Neuronal stem cell (in vitro differentiated cells): ENCODE measurements at regions not wholly inside any gene's neighbourhood (a gene's known extent, or its start where the extent isn't known, plus 50 kb on each side); places are given as distances from the start of the nearest gene placed in this dataset.

Experiments
- DNase-seq: peaks from one replicate; pipeline ENCODE4 v3.0.0-alpha.2; 2013; ENCODE audit warnings: low spot score
- H2AFZ ChIP-seq: one replicate; pipeline ENCODE4 v1.6.1; 2013; ENCODE audit warnings: mild to moderate bottlenecking, low read length, inconsistent platforms
- H2AK5ac ChIP-seq: 2 replicates; pipeline ENCODE4 v1.6.1; 2013; ENCODE audit warnings: low read depth, mild to moderate bottlenecking, inconsistent platforms, low read length, moderate library complexity, mixed read lengths
- H2BK120ac ChIP-seq: 2 replicates; pipeline ENCODE4 v1.6.1; 2013; ENCODE audit warnings: low read depth, mild to moderate bottlenecking, inconsistent platforms, low read length, moderate library complexity, mixed read lengths
- H2BK12ac ChIP-seq: one replicate; pipeline ENCODE4 v1.6.1; 2013; ENCODE audit warnings: low read length, inconsistent platforms
- H2BK15ac ChIP-seq: 2 replicates; pipeline ENCODE4 v1.6.1; 2013; ENCODE audit warnings: mild to moderate bottlenecking, low read length, inconsistent platforms, mixed read lengths
- H2BK5ac ChIP-seq: one replicate; pipeline ENCODE4 v1.6.1; 2013; ENCODE audit warnings: inconsistent platforms, mild to moderate bottlenecking, low read length, moderate library complexity
- H3K14ac ChIP-seq: one replicate; pipeline ENCODE4 v1.6.1; 2013; ENCODE audit warnings: low read length, inconsistent platforms
- H3K18ac ChIP-seq: 2 replicates; pipeline ENCODE4 v1.6.1; 2013; ENCODE audit warnings: low read length, inconsistent platforms
- H3K23ac ChIP-seq: 2 replicates; pipeline ENCODE4 v1.6.1; 2013; ENCODE audit warnings: low read depth, mild to moderate bottlenecking, mixed read lengths, low read length, inconsistent platforms; ENCODE audit not compliant: poor library complexity
- H3K27ac ChIP-seq: replicated peaks from 3 replicates; pipeline ENCODE4 v1.5.1; 2013; ENCODE audit warnings: low read length, inconsistent platforms
- H3K27me3 ChIP-seq, 3 experiments: 2 replicates each; pipeline ENCODE4 v1.6.1; 2013; ENCODE audit warnings: low read length in 3 of 3, mild to moderate bottlenecking in 2 of 3, inconsistent platforms in 1 of 3, low read depth in 1 of 3, mixed read lengths in 1 of 3, moderate library complexity in 1 of 3; ENCODE audit not compliant: control insufficient read depth in 3 of 3, insufficient read depth in 3 of 3
- H3K36me3 ChIP-seq, 2 donors: replicated peaks in 1 of 2; 2 replicates each; pipeline ENCODE4 v1.6.1; 2013; ENCODE audit warnings: low read length in 2 of 2; ENCODE audit not compliant: control insufficient read depth in 2 of 2, insufficient read depth in 2 of 2
- H3K4ac ChIP-seq: 2 replicates; pipeline ENCODE4 v1.6.1; 2013; ENCODE audit warnings: inconsistent platforms, mild to moderate bottlenecking, low read length, moderate library complexity
- H3K4me1 ChIP-seq, 2 donors: 1 replicate in 1 of 2; 2 replicates in 1 of 2; pipeline ENCODE4 v1.6.1; 2013; ENCODE audit warnings: low read length in 2 of 2, low read depth in 1 of 2; ENCODE audit not compliant: control insufficient read depth in 2 of 2, insufficient read depth in 1 of 2
- H3K4me2 ChIP-seq: one replicate; pipeline ENCODE4 v1.6.1; 2013; ENCODE audit warnings: mild to moderate bottlenecking, low read length, inconsistent platforms; ENCODE audit not compliant: insufficient read depth, poor library complexity, severe bottlenecking
- H3K4me3 ChIP-seq, 2 donors: 2 replicates each; pipeline ENCODE4 v1.5.1; 2013; ENCODE audit warnings: low read length in 2 of 2, mild to moderate bottlenecking in 2 of 2, inconsistent platforms in 1 of 2, moderate library complexity in 1 of 2
- H3K79me1 ChIP-seq: one replicate; pipeline ENCODE4 v1.6.1; 2013; ENCODE audit warnings: low read depth, mild to moderate bottlenecking, inconsistent platforms, low read length, moderate library complexity
- H3K9ac ChIP-seq: one replicate; pipeline ENCODE4 v1.6.1; 2013; ENCODE audit warnings: mild to moderate bottlenecking, low read depth, low read length, inconsistent platforms; ENCODE audit not compliant: poor library complexity
- H3K9me3 ChIP-seq, 2 donors: replicated peaks in 1 of 2; 2 replicates each; pipeline versions ENCODE3 to v1.6.1; 2013; ENCODE audit warnings: low read length in 2 of 2, mild to moderate bottlenecking in 2 of 2, inconsistent platforms in 1 of 2, low read depth in 1 of 2, mixed read lengths in 1 of 2, moderate library complexity in 1 of 2; ENCODE audit not compliant: control insufficient read depth in 2 of 2, insufficient read depth in 1 of 2
- H4K8ac ChIP-seq: one replicate; pipeline ENCODE4 v1.6.1; 2013; ENCODE audit warnings: low read depth, mild to moderate bottlenecking, inconsistent platforms, low read length, moderate library complexity
- H4K91ac ChIP-seq: one replicate; pipeline ENCODE4 v1.6.1; 2013; ENCODE audit warnings: low read length, low read depth, mild to moderate bottlenecking, inconsistent platforms; ENCODE audit not compliant: poor library complexity
- WGBS, 2 donors: extraction: QIAGEN DNeasy Blood & Tissue Kit; methylation state at CpG; one replicate each; pipeline ENCODE4 v1.1.7; 2013; ENCODE audit warnings: missing lambda C conversion rate in 2 of 2, mixed read lengths in 1 of 2; ENCODE audit not compliant: insufficient read length in 2 of 2, insufficient replicate concordance in 1 of 2; ENCODE audit errors: extremely low coverage in 2 of 2; 5-methylcytosine and 5-hydroxymethylcytosine counted together

GRCh38 chr9:4381744-4382143, 81.9 kb upstream of the GLIS3 start:
- H2AFZ ChIP-seq: no peak overlapping the region
- no peaks in the 10 kb centered on the region for H3K79me1 ChIP-seq
- H4K8ac ChIP-seq: no peak overlapping the region
- no peak overlapping the region for H4K91ac ChIP-seq
- H2BK15ac ChIP-seq: no peak overlapping the region
- no peak overlapping the region for H2BK12ac ChIP-seq
- no peak overlapping the region for H3K4me2 ChIP-seq
- no peak overlapping the region for H3K27ac ChIP-seq
- H3K4me1 ChIP-seq: no peaks in the 10 kb centered on the region
- no peak overlapping the region for H3K4me3 ChIP-seq
- no CpG with 5 or more reads among the region's 4 CpGs for WGBS, 2 donors
- no peak overlapping the region for H3K18ac ChIP-seq
- no peak for DNase-seq
- no peak overlapping the region for H3K4ac ChIP-seq
- H2AK5ac ChIP-seq: no peak overlapping the region
- H2BK120ac ChIP-seq: no peak overlapping the region
- H3K9me3 ChIP-seq: no peaks in the 10 kb centered on the region
- H3K14ac ChIP-seq: no peak overlapping the region
- no peaks in the 10 kb centered on the region for H3K36me3 ChIP-seq
- H3K23ac ChIP-seq: no peak overlapping the region
- no peak overlapping the region for H2BK5ac ChIP-seq
- H3K9ac ChIP-seq: peak overlapping the region; percentile 50
- H3K27me3 ChIP-seq: peaks cover 0 to 7% (median 0%) of the 10 kb centered on the region in 3 experiments

GRCh38 chr9:4380406-4380805, 80.5 kb upstream of the GLIS3 start:
- WGBS, 2 donors: 100% methylated on average over 1 of the region's 2 CpGs; no CpG with 5 or more reads in 1 of the 2 donors
- no peak for DNase-seq

GRCh38 chr9:4375424-4376200, 75.7 kb upstream of the GLIS3 start:
- no peak overlapping the region for H4K8ac ChIP-seq
- H3K4me3 ChIP-seq: no peak overlapping the region
- no peak overlapping the region for H3K27ac ChIP-seq
- H3K27me3 ChIP-seq: no peaks in the 10 kb centered on the region
- no peak overlapping the region for H2AK5ac ChIP-seq
- H2BK5ac ChIP-seq: no peak overlapping the region
- no peak overlapping the region for H3K4ac ChIP-seq
- H3K23ac ChIP-seq: no peak overlapping the region
- no peak overlapping the region for H3K14ac ChIP-seq
- H3K4me1 ChIP-seq: no peaks in the 10 kb centered on the region
- peak; percentile 27 for DNase-seq
- no peak overlapping the region for H3K4me2 ChIP-seq
- H3K9me3 ChIP-seq: no peaks in the 10 kb centered on the region
- H4K91ac ChIP-seq: no peak overlapping the region
- no peak overlapping the region for H3K9ac ChIP-seq
- H3K79me1 ChIP-seq: no peaks in the 10 kb centered on the region
- H2AFZ ChIP-seq: no peak overlapping the region
- H3K18ac ChIP-seq: no peak overlapping the region
- no peak overlapping the region for H2BK120ac ChIP-seq
- no peak overlapping the region for H2BK15ac ChIP-seq
- WGBS, 2 donors: no CpG with 5 or more reads among the region's 7 CpGs
- no peaks in the 10 kb centered on the region for H3K36me3 ChIP-seq
- no peak overlapping the region for H2BK12ac ChIP-seq

More at GRCh38 chr9:4380406-4380805, 80.5 kb upstream of the GLIS3 start:
- Histone ChIP-seq H4K8ac (no peak overlapping the region), H2AK5ac (no peak overlapping the region), H2BK120ac (no peak overlapping the region), H3K36me3 (no peaks in the 10 kb centered on the region), H3K4me3 (no peak overlapping the region), H2BK15ac (no peak overlapping the region), H3K4ac (no peak overlapping the region), H3K27ac (no peak overlapping the region), H3K9ac (no peak overlapping the region), H3K4me2 (no peak overlapping the region), H3K23ac (no peak overlapping the region), H2AFZ (no peak overlapping the region), H3K79me1 (no peaks in the 10 kb centered on the region), H3K9me3 (no peaks in the 10 kb centered on the region), H3K4me1 (no peaks in the 10 kb centered on the region), H3K14ac (no peak overlapping the region), H4K91ac (no peak overlapping the region), H3K18ac (no peak overlapping the region), H2BK12ac (no peak overlapping the region), H2BK5ac (no peak overlapping the region), H3K27me3 (peaks cover 0 to 7% (median 0%) of the 10 kb centered on the region in 3 experiments)

- Histone ChIP-seq H4K91ac (no peak overlapping the region), H4K8ac (no peak overlapping the region), H3K9ac (no peak overlapping the region), H3K4me1 (no peaks in the 10 kb centered on the region), H2BK12ac (no peak overlapping the region), H3K14ac (no peak overlapping the region), H3K18ac (no peak overlapping the region), H3K27me3 (no peaks in the 10 kb centered on the region), H3K4me3 (no peak overlapping the region), H3K79me1 (no peaks in the 10 kb centered on the region), H3K4me2 (no peak overlapping the region), H3K36me3 (no peaks in the 10 kb centered on the region), H2AFZ (no peak overlapping the region), H2BK5ac (no peak overlapping the region), H2BK15ac (no peak overlapping the region), H3K9me3 (no peaks in the 10 kb centered on the region), H3K23ac (no peak overlapping the region), H3K27ac (no peak overlapping the region), H3K4ac (no peak overlapping the region), H2BK120ac (no peak overlapping the region), H2AK5ac (no peak overlapping the region)
- no peak for DNase-seq
- WGBS, 2 donors: no CpG with 5 or more reads among the region's 5 CpGs
These were observed 71.2 kb upstream of the GLIS3 start for GRCh38 chr9:4371108-4371507.
